IMR-90 (cell line): ENCODE measurements at regions not wholly inside any gene's neighbourhood (a gene's known extent, or its start where the extent isn't known, plus 50 kb on each side); places are given as distances from the start of the nearest gene placed in this dataset.

ENCODE experiments used
- ATAC-seq: fragments of 200-7000 bp; cut with Tn5 transposase; 2 replicates; pipeline ENCODE4 v1.9.1; 2020; ENCODE audit warnings: low read depth, mild to moderate bottlenecking, moderate library complexity
- BruUV-seq: library from RNA; stranded (reverse); fragments of 400-500 nt; replicated peaks from 2 replicates; lab custom pipeline; 2021; lab: Mats Ljungman, UMichigan
- CTCF ChIA-PET: fragments of 300-600 bp; formaldehyde crosslinking; extraction: SDS; loops from one replicate; lab custom pipeline; 2021; ENCODE audit warnings: antibody characterized with exemption; lab: Yijun Ruan, JAX
- POLR2A ChIA-PET: fragments of 300-600 bp; sonication (Branson Sonifier 250); formaldehyde crosslinking; loops from one replicate; lab custom pipeline; 2022; ENCODE audit warnings: antibody characterized with exemption; ENCODE audit not compliant: unreplicated experiment; lab: Charles Lee
- DNase-seq: peaks from one replicate; pipeline ENCODE4 v3.0.0; 2013
- H2AFZ ChIP-seq: replicated peaks from 2 replicates; pipeline ENCODE3; 2013; ENCODE audit warnings: low read length, mild to moderate bottlenecking; ENCODE audit not compliant: poor library complexity
- H2AK5ac ChIP-seq: 2 replicates; pipeline ENCODE4 v1.6.1; 2013; ENCODE audit warnings: low read depth, low read length, inconsistent platforms
- H2AK9ac ChIP-seq: replicated peaks from 2 replicates; pipeline ENCODE3; 2013; ENCODE audit warnings: mild to moderate bottlenecking, low read depth, low read length, moderate library complexity; ENCODE audit not compliant: poor library complexity
- H2BK120ac ChIP-seq: 2 replicates; pipeline ENCODE4 v1.6.1; 2013; ENCODE audit warnings: low read depth, low read length, inconsistent platforms
- H2BK15ac ChIP-seq: 3 replicates; pipeline ENCODE4 v1.6.1; 2013; ENCODE audit warnings: low read depth, low read length, inconsistent platforms
- H2BK20ac ChIP-seq: 2 replicates; pipeline ENCODE4 v1.6.1; 2013; ENCODE audit warnings: low read depth, mild to moderate bottlenecking, inconsistent platforms, low read length, moderate library complexity
- H2BK5ac ChIP-seq: 2 replicates; pipeline ENCODE4 v1.6.1; 2013; ENCODE audit warnings: mild to moderate bottlenecking, low read depth, low read length, inconsistent platforms; ENCODE audit not compliant: poor library complexity, severe bottlenecking
- H3K14ac ChIP-seq: replicated peaks from 2 replicates; pipeline ENCODE4 v1.6.1; 2013; ENCODE audit warnings: low read depth, low read length, inconsistent platforms
- H3K18ac ChIP-seq: 2 replicates; pipeline ENCODE4 v1.6.1; 2013; ENCODE audit warnings: low read depth, low read length, control low read depth
- H3K23ac ChIP-seq: 2 replicates; pipeline ENCODE4 v1.6.1; 2013; ENCODE audit warnings: low read depth, low read length, inconsistent platforms
- H3K27ac ChIP-seq: 2 replicates; pipeline ENCODE4 v1.5.1; 2013; ENCODE audit warnings: mild to moderate bottlenecking, control low read depth, low read length; ENCODE audit not compliant: insufficient read depth
- H3K27me3 ChIP-seq: 2 replicates; pipeline ENCODE4 v1.6.1; 2013; ENCODE audit warnings: low read length; ENCODE audit not compliant: control insufficient read depth, insufficient read depth
- H3K36me3 ChIP-seq: 2 replicates; pipeline ENCODE4 v1.6.1; 2013; ENCODE audit warnings: low read length, mixed read lengths; ENCODE audit not compliant: control insufficient read depth, insufficient read depth
- H3K4ac ChIP-seq: 2 replicates; pipeline ENCODE4 v1.6.1; 2013; ENCODE audit warnings: low read depth, low read length, inconsistent platforms
- H3K4me1 ChIP-seq: 2 replicates; pipeline ENCODE4 v1.6.1; 2013; ENCODE audit warnings: low read length, mixed read lengths; ENCODE audit not compliant: control insufficient read depth, insufficient read depth
- H3K4me2 ChIP-seq: 2 replicates; pipeline ENCODE4 v1.6.1; 2013; ENCODE audit warnings: low read depth, mild to moderate bottlenecking, control low read depth, low read length, moderate library complexity
- H3K4me3 ChIP-seq: 2 replicates; pipeline ENCODE4 v1.5.1; 2013; ENCODE audit warnings: low read depth, mild to moderate bottlenecking, control low read depth, low read length, moderate library complexity; ENCODE audit not compliant: insufficient read depth
- H3K56ac ChIP-seq: 2 replicates; pipeline ENCODE4 v1.6.1; 2013; ENCODE audit warnings: low read length, inconsistent platforms; ENCODE audit not compliant: insufficient read depth; ENCODE audit errors: extremely low read depth
- H3K79me1 ChIP-seq, 2 experiments: 2 replicates each; pipeline ENCODE4 v1.6.1; 2013; ENCODE audit warnings: low read length in 2 of 2, inconsistent platforms in 1 of 2, low read depth in 1 of 2
- H3K9ac ChIP-seq: 2 replicates; pipeline ENCODE4 v1.6.1; 2013; ENCODE audit warnings: low read depth, low read length, control low read depth
- H3K9me1 ChIP-seq: 2 replicates; pipeline ENCODE4 v1.6.1; 2013; ENCODE audit warnings: low read length, inconsistent platforms; ENCODE audit not compliant: insufficient read depth
- H3K9me3 ChIP-seq: 2 replicates; pipeline ENCODE4 v1.6.1; 2013; ENCODE audit warnings: low read length; ENCODE audit not compliant: control insufficient read depth, insufficient read depth
- H4K20me1 ChIP-seq: 2 replicates; pipeline ENCODE4 v1.6.1; 2013; ENCODE audit warnings: low read length, inconsistent platforms; ENCODE audit not compliant: insufficient read depth
- H4K5ac ChIP-seq: 2 replicates; pipeline ENCODE4 v1.6.1; 2013; ENCODE audit warnings: mild to moderate bottlenecking, low read depth, low read length, control low read depth
- H4K8ac ChIP-seq, 2 experiments: 2 replicates each; pipeline ENCODE4 v1.6.1; 2013; ENCODE audit warnings: low read depth in 2 of 2, low read length in 2 of 2, control low read depth in 1 of 2, inconsistent platforms in 1 of 2
- H4K91ac ChIP-seq: 2 replicates; pipeline ENCODE4 v1.6.1; 2013; ENCODE audit warnings: low read depth, low read length, inconsistent platforms; ENCODE audit not compliant: insufficient read depth
- ELK1 ChIP-seq: fragments of 150-350 bp; IDR thresholded peaks from 2 replicates; pipeline ENCODE4 v1.6.1; 2016; ENCODE audit warnings: low read depth, mild to moderate bottlenecking, low read length, moderate library complexity, borderline replicate concordance
- WGBS, 2 experiments: methylation state at CpG; one replicate each; pipeline versions ENCODE4 v1.1.5 to v1.1.7; 2013; ENCODE audit warnings: missing lambda C conversion rate in 2 of 2; ENCODE audit not compliant: insufficient read length in 1 of 2; ENCODE audit errors: extremely low coverage in 2 of 2; 5-methylcytosine and 5-hydroxymethylcytosine counted together
- dilution Hi-C: fragments of 300-500 bp; cut with HindIII; formaldehyde crosslinking; loops from one replicate; pipeline ENCODE4 v1.14.3; 2018; ENCODE audit warnings: low sequenced_read_pairs; ENCODE audit not compliant: unreplicated experiment
- in situ Hi-C: fragments of 300-500 bp; cut with MboI; formaldehyde crosslinking; loops from 3 replicates; pipeline ENCODE4 v1.14.3; 2019; ENCODE audit warnings: low sequenced_read_pairs, inconsistent platforms, mixed read lengths
- intact Hi-C: fragments of 100-400 bp; cut with micrococcal nuclease; formaldehyde crosslinking; loops from 2 replicates; pipeline ENCODE4 v1.10.0; 2022

GRCh38 chr4:165626316-165626715, 246.7 kb upstream of the TLL1 start:
- no peaks in the 10 kb centered on the region for H3K27me3 ChIP-seq
- no peak overlapping the region for H3K27ac ChIP-seq
- no peaks in the 10 kb centered on the region for H3K79me1 ChIP-seq
- H3K9me1 ChIP-seq: no peaks in the 10 kb centered on the region
- H3K23ac ChIP-seq: no peak overlapping the region
- dilution Hi-C loops (no loop called here), intact Hi-C loops (no loop called here), in situ Hi-C loops (no loop called here)
- POLR2A ChIA-PET: no interaction called here
- H3K9me3 ChIP-seq: peaks cover 3% of the 10 kb centered on the region
- ATAC-seq (no peak), DNase-seq (no peak)
- no peak overlapping the region for H2BK15ac ChIP-seq
- no TSS peak for BruUV-seq
- no peak overlapping the region for H2BK20ac ChIP-seq
- H3K4me1 ChIP-seq: no peaks in the 10 kb centered on the region
- no peaks in the 10 kb centered on the region for H4K20me1 ChIP-seq
- H3K4ac ChIP-seq: no peak overlapping the region
- no CpG with 5 or more reads among the region's 4 CpGs for WGBS, 2 experiments
- H2BK5ac ChIP-seq: no peak overlapping the region
- no peak for TF ChIP-seq ELK1
- H2AK5ac ChIP-seq: no peak overlapping the region
- no peak overlapping the region for H4K5ac ChIP-seq
- no peak overlapping the region for H4K8ac ChIP-seq
- no peaks in the 10 kb centered on the region for H3K36me3 ChIP-seq
- no peak overlapping the region for H4K91ac ChIP-seq
- no peak overlapping the region for H3K18ac ChIP-seq
- H3K9ac ChIP-seq: no peak overlapping the region
- H2BK120ac ChIP-seq: no peak overlapping the region
- CTCF ChIA-PET: no interaction called here
- no peak overlapping the region for H3K14ac ChIP-seq
- H2AFZ ChIP-seq: no peak overlapping the region
- no peak overlapping the region for H3K4me3 ChIP-seq
- H2AK9ac ChIP-seq: no peak overlapping the region
- no peak overlapping the region for H3K56ac ChIP-seq
- no peak overlapping the region for H3K4me2 ChIP-seq
